Uterus (tissue), 3 donors: ENCODE measurements at regions not wholly inside any gene's neighbourhood (a gene's known extent, or its start where the extent isn't known, plus 50 kb on each side); places are given as distances from the start of the nearest gene placed in this dataset.

Experiments
- DNase-seq, 2 donors: peaks; one replicate each; pipeline ENCODE4 v3.0.0-alpha.2; 2019 to 2020
- H3K27ac ChIP-seq, 2 donors: fragments of 200-600 bp; sonication (generic); 1 replicate in 1 of 2; 2 replicates in 1 of 2; pipeline ENCODE4 v1.5.1; 2016 to 2018
- H3K27me3 ChIP-seq, 2 donors: fragments of 200-600 bp; sonication (generic); one replicate each; pipeline ENCODE4 v1.5.1; 2018 to 2019; ENCODE audit warnings: control low read depth in 1 of 2
- H3K36me3 ChIP-seq, 2 donors: fragments of 200-600 bp; sonication (generic); one replicate each; pipeline ENCODE4 v1.5.1; 2019; ENCODE audit warnings: control low read depth in 1 of 2
- H3K4me1 ChIP-seq, 2 donors: fragments of 200-600 bp; sonication (generic); one replicate each; pipeline ENCODE4 v1.5.1; 2018 to 2019; ENCODE audit warnings: control low read depth in 1 of 2
- H3K4me3 ChIP-seq, 2 donors: fragments of 200-600 bp; sonication (generic); 1 replicate in 1 of 2; 2 replicates in 1 of 2; pipeline ENCODE4 v1.5.1; 2018 to 2019; ENCODE audit warnings: mild to moderate bottlenecking in 1 of 2
- H3K9me3 ChIP-seq, 2 donors: fragments of 200-600 bp; sonication (generic); one replicate each; pipeline ENCODE4 v1.5.1; 2019; ENCODE audit warnings: control low read depth in 1 of 2
- POLR2A ChIP-seq, 2 donors: fragments of 450-650 bp; IDR thresholded peaks; one replicate each; pipeline ENCODE4 v1.6.1; 2016; ENCODE audit warnings: antibody characterized with exemption in 2 of 2, mild to moderate bottlenecking in 1 of 2, moderate library complexity in 1 of 2
- intact Hi-C: fragments of 100-400 bp; cut with DNase I; formaldehyde crosslinking; loops from one replicate; pipeline ENCODE4 v1.15.1; 2023; ENCODE audit warnings: low total_unique reads
- TF ChIP-seq, protein P1 (sequence below), 4 experiments: fragments of 200-600 bp in 2 of 4; fragments of 450-650 bp in 2 of 4; sonication (generic) in 2 of 4; IDR thresholded peaks; one replicate each; pipeline ENCODE4 v1.5.1; 2016 to 2019; ENCODE audit warnings: antibody characterized with exemption in 4 of 4, mild to moderate bottlenecking in 2 of 4, moderate library complexity in 1 of 4
- donor health status: DM: yes; HTN: yes; CAD: no.

GRCh38 chr6:66362888-66363287 lies 655.9 kb upstream of the EYS start:
- Histone ChIP-seq H3K27me3 (no peaks in the 10 kb centered on the region), H3K4me3 (no peak overlapping the region), H3K4me1 (no peaks in the 10 kb centered on the region), H3K9me3 (no peaks in the 10 kb centered on the region), H3K36me3 (no peaks in the 10 kb centered on the region), H3K27ac (no peak overlapping the region)
- DNase-seq: no peak
- TF ChIP-seq POLR2A (IDR thresholded peaks at IDR 0.05): no peak
- TF ChIP-seq, protein P1, sequence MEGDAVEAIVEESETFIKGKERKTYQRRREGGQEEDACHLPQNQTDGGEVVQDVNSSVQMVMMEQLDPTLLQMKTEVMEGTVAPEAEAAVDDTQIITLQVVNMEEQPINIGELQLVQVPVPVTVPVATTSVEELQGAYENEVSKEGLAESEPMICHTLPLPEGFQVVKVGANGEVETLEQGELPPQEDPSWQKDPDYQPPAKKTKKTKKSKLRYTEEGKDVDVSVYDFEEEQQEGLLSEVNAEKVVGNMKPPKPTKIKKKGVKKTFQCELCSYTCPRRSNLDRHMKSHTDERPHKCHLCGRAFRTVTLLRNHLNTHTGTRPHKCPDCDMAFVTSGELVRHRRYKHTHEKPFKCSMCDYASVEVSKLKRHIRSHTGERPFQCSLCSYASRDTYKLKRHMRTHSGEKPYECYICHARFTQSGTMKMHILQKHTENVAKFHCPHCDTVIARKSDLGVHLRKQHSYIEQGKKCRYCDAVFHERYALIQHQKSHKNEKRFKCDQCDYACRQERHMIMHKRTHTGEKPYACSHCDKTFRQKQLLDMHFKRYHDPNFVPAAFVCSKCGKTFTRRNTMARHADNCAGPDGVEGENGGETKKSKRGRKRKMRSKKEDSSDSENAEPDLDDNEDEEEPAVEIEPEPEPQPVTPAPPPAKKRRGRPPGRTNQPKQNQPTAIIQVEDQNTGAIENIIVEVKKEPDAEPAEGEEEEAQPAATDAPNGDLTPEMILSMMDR (IDR thresholded peaks at IDR 0.05): no peak
- intact Hi-C loops: no loop called here

DNA sequence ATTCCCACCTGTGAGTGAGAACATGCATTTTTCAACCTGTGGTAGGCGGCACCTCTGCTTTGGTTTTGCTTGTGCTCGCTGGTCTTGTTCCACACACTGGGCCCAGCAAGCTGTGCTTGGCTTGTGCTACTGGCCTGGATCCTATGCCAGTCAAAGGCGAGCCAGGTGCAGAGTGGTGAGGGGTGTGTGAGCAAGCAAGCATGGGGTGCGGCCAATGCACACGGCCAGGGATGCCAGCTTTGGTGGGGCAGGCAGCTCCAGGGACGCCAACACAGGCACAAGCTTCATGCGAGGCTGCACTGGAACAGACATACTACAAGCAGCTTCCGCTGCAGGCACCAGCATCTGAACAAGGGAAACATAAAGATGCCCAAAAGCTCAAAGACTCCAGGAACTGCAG lies 654.9 kb upstream of the EYS start:
- no peaks in the 10 kb centered on the region for H3K36me3 ChIP-seq
- no peaks in the 10 kb centered on the region for H3K9me3 ChIP-seq
- no peaks in the 10 kb centered on the region for H3K4me1 ChIP-seq
- H3K27me3 ChIP-seq: no peaks in the 10 kb centered on the region
- H3K4me3 ChIP-seq: no peak overlapping the region
- H3K27ac ChIP-seq: no peak overlapping the region
- no peak for DNase-seq
- TF ChIP-seq POLR2A (IDR thresholded peaks at IDR 0.05): no peak
- TF ChIP-seq, protein P1 (IDR thresholded peaks at IDR 0.05): no peak
- intact Hi-C loops: no loop called here

DNA sequence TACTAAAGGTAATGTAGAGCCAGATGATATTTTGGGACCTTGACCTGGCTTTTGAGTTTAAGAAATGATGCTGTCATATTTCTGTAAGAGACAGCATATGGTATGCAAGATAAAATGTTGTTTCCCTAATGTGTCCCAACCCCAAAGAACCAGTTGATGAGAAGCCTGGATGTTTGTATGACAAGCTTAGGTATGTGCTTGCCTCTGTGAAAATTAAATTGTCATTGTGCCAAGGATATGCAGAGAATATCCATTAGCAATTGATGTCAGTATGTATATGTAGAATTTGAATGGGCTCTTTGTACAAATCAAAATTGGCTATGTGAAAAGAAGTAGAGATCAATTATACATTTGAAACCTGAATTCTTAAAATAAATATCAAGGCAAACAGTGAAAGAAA lies 650.8 kb upstream of the EYS start:
- no peaks in the 10 kb centered on the region for H3K27me3 ChIP-seq
- no peaks in the 10 kb centered on the region for H3K4me1 ChIP-seq
- intact Hi-C loops: no loop called here
- H3K27ac ChIP-seq: no peak overlapping the region
- DNase-seq: no peak
- H3K4me3 ChIP-seq: no peak overlapping the region
- TF ChIP-seq, protein P1 (IDR thresholded peaks at IDR 0.05): no peak
- TF ChIP-seq POLR2A (IDR thresholded peaks at IDR 0.05): no peak
- H3K36me3 ChIP-seq: no peaks in the 10 kb centered on the region
- no peaks in the 10 kb centered on the region for H3K9me3 ChIP-seq

DNA sequence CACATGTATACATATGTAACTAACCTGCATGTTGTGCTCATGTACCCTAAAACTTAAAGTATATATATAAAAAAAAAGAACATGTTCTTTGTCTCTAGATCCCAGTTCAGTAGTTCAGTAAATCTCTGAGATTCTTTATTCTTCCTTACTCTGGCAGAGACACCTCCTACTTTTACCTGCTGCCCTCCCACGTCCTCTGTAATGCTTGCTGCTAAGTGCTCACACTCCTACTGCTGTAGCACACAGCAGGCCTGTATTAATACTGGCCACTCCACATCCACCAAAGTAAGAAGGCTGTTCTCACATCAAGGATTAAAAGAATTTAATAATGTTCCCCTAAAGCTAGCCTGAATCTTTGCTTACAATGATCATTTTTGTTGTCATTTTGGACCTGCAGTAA lies 648.4 kb upstream of the EYS start:
- Histone ChIP-seq H3K27me3 (no peaks in the 10 kb centered on the region), H3K9me3 (no peaks in the 10 kb centered on the region), H3K36me3 (no peaks in the 10 kb centered on the region), H3K4me3 (no peak overlapping the region), H3K4me1 (no peaks in the 10 kb centered on the region), H3K27ac (no peak overlapping the region)
- DNase-seq: no peak
- intact Hi-C loops: no loop called here
- TF ChIP-seq, protein P1 (IDR thresholded peaks at IDR 0.05): no peak
- no peak for TF ChIP-seq POLR2A (IDR thresholded peaks at IDR 0.05)

DNA sequence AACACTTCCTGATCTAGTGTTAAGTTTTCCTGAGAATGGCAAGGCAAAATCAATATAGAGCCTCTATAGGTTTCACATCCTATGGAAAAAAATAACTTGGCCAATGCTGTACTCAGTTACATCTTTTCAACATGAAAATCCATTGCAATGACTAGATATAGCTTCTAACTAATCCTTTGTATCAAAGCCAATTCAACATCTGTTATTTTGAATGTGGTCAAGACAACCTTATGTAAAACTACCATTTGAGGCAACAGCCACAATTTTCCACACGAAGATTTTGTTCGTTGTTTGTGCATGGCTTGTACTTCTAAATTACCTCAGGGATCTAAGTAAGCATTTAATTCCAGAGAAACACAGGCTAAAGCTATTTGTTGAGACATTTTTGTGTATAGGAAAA lies 637.8 kb upstream of the EYS start:
- Histone ChIP-seq H3K9me3 (no peaks in the 10 kb centered on the region), H3K27ac (no peak overlapping the region), H3K4me1 (no peaks in the 10 kb centered on the region), H3K36me3 (no peaks in the 10 kb centered on the region), H3K4me3 (no peak overlapping the region), H3K27me3 (no peaks in the 10 kb centered on the region)
- TF ChIP-seq POLR2A (IDR thresholded peaks at IDR 0.05): no peak
- intact Hi-C loops: no loop called here
- no peak for DNase-seq

- DNase-seq: no peak
- Histone ChIP-seq H3K36me3 (no peaks in the 10 kb centered on the region), H3K4me3 (no peak overlapping the region), H3K9me3 (no peaks in the 10 kb centered on the region), H3K27me3 (no peaks in the 10 kb centered on the region), H3K27ac (no peak overlapping the region), H3K4me1 (no peaks in the 10 kb centered on the region)
- no peak for TF ChIP-seq POLR2A (IDR thresholded peaks at IDR 0.05)
- TF ChIP-seq, protein P1 (IDR thresholded peaks at IDR 0.05): no peak
- intact Hi-C loops: no loop called here
These were observed 633.7 kb upstream of the EYS start for GRCh38 chr6:66340736-66341135.
